ENCODE measurements at regions not wholly inside any gene's neighbourhood (a gene's known extent, or its start where the extent isn't known, plus 50 kb on each side); places are given as distances from the start of the nearest gene placed in this dataset.

DNA sequence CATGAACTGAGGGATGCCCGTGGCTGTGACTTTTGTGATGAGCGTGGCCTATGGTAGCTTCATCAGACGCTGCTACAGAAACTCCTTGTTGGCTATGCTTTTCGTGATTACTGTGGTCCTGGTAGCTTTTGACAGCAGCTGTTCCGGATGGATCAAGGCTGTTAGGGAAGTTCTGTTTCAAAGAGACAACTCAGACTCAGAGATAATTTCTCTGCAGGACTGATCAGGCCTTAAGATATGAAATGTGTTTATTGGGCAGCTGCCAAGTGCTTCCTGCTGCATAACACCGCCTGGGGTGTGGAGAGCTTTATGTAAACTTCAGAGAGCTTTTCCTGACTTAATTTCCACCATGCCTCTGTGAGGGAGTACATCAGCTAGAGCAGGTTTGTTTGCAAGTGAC, 243.8 kb downstream of the TSN start:
- Mint-ChIP-seq H3K4me1 (peaks cover 27% of the 10 kb centered on the region), H3K36me3 (ENCODE audit: low read depth) (no peaks in the 10 kb centered on the region), H3K9me3 (no peaks in the 10 kb centered on the region), H3K27ac (peak overlapping the region; percentile 68 to 91 (median 86)), H3K27me3 (ENCODE audit: low read depth) (peaks cover 5% of the 10 kb centered on the region), H3K4me3 (no peak overlapping the region)
- TF ChIP-seq, protein P1, sequence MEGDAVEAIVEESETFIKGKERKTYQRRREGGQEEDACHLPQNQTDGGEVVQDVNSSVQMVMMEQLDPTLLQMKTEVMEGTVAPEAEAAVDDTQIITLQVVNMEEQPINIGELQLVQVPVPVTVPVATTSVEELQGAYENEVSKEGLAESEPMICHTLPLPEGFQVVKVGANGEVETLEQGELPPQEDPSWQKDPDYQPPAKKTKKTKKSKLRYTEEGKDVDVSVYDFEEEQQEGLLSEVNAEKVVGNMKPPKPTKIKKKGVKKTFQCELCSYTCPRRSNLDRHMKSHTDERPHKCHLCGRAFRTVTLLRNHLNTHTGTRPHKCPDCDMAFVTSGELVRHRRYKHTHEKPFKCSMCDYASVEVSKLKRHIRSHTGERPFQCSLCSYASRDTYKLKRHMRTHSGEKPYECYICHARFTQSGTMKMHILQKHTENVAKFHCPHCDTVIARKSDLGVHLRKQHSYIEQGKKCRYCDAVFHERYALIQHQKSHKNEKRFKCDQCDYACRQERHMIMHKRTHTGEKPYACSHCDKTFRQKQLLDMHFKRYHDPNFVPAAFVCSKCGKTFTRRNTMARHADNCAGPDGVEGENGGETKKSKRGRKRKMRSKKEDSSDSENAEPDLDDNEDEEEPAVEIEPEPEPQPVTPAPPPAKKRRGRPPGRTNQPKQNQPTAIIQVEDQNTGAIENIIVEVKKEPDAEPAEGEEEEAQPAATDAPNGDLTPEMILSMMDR (IDR thresholded peaks at IDR 0.05; ENCODE audit: unreplicated experiment in 3 of 3), result no peak

DNA sequence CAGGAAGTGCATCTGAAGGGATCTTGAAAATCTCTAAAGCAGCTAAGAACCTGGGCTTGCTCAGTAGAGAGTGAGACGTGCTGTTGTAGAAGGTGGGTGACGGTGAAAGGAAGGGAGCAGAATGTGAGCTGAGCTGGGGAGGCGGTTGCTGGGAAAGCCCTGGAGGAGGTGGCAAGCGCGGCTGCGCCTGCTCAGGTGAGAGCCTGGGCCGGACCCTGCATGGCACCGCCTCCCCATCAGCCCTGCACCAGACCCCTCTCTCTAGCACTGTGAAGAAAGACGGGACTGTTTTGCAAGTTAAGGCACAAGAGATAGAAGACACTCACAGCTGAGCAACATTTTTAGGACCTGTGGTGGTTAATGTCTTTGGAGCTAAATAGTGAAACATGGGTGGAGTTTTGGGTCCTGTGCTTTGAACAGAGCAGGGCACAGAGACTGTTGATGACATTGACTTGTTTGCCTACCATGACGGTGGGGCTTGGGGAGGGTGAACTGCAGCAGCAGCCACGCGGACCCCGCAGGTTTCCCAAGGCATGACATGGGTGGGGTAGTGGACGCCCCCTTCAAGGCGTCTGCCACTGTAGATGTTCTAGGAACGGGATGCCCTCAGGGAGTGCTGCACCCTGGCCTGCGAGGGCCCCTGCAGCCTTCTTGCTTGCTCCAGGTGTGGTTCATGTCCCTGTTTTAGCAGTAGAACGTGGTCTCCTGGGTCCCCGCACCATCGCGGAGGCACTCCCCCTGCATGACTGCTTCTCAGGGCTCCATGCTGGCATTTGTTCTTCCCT, 245.3 kb downstream of the TSN start:
- H3K9me3 Mint-ChIP-seq, result peaks cover 1% of the 10 kb centered on the region
- peak overlapping the region in 2 of 3 experiments; percentile 68 to 91 for H3K27ac Mint-ChIP-seq
- H3K27me3 Mint-ChIP-seq (ENCODE audit: low read depth), result peaks cover 5% of the 10 kb centered on the region
- no peaks in the 10 kb centered on the region for H3K36me3 Mint-ChIP-seq (ENCODE audit: low read depth)
- no peak overlapping the region for H3K4me3 Mint-ChIP-seq
- TF ChIP-seq, protein P1 (IDR thresholded peaks at IDR 0.05; ENCODE audit: unreplicated experiment in 3 of 3), result no peak
- H3K4me1 Mint-ChIP-seq, result peaks cover 31% of the 10 kb centered on the region

DNA sequence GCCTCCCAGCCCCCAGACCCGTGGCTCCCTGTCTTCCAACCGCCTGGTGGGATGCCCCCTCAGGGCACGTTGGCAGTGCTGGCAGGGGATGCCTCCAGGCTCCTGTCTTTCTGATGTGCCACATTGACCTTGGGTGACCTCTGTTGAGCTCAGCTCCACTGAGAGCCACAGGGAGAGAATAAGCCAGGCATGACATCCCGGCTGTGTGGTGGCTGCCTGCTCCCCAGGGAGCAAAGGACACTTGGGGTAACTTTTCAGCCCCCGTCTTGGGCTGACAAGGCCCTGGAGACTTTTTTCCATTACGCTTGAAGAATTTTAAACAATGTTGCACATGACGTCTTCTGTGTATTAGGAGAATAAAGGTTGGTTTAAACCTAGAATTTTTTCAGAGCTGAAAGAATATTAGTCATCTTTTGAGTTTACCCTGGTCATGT, 246.0 kb downstream of the TSN start:
- peaks cover 5% of the 10 kb centered on the region for H3K27me3 Mint-ChIP-seq (ENCODE audit: low read depth)
- TF ChIP-seq, protein P1 (IDR thresholded peaks at IDR 0.05; ENCODE audit: unreplicated experiment in 3 of 3), result no peak
- no peaks in the 10 kb centered on the region for H3K36me3 Mint-ChIP-seq (ENCODE audit: low read depth)
- H3K27ac Mint-ChIP-seq, result peak overlapping the region in 2 of 3 experiments; percentile 24 to 63
- no peak overlapping the region for H3K4me3 Mint-ChIP-seq
- H3K9me3 Mint-ChIP-seq, result peaks cover 6% of the 10 kb centered on the region
- peaks cover 31% of the 10 kb centered on the region for H3K4me1 Mint-ChIP-seq

DNA sequence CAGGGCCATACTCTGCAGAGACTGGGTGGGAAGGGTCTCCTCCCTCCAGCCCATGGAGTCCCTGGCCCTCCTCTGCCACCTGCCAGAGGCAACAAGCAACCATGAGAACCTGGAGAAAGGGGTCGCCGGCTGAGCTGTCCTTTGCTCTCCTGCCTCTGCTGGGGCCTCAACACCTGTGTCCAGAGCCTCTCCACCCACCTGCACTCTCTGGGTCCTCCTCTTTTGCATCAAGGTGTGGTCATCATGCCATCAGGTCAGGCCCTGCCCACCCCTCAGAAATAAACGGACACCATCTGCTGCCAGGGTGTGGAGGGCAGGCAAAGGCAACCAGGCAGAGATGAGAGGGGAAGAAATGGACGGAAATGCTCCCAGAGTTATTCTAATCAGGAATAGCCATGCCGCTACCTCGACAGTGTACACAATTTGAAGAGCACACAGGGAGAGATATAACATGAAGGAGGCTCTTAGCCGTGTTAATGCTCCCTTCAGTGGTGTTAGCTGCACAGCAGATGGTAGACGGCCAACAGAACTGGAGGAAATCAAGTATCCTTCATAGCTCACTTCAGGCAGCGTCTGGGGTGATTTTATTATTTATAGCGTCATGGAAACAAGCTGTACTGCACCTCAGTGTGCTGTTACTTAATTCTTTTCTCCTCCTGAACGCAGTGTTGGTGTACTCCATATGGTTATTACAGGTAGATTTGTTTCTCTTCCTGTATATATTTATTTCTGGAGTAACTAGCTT, 247.9 kb downstream of the TSN start:
- Mint-ChIP-seq H3K36me3 (ENCODE audit: low read depth) (no peaks in the 10 kb centered on the region), H3K4me1 (peaks cover 43% of the 10 kb centered on the region), H3K4me3 (no peak overlapping the region), H3K27ac (peak overlapping the region in 1 of 3 experiments; percentile 17), H3K27me3 (ENCODE audit: low read depth) (peaks cover 13% of the 10 kb centered on the region), H3K9me3 (peaks cover 6% of the 10 kb centered on the region)
- TF ChIP-seq, protein P1 (IDR thresholded peaks at IDR 0.05; ENCODE audit: unreplicated experiment in 3 of 3), result no peak

DNA sequence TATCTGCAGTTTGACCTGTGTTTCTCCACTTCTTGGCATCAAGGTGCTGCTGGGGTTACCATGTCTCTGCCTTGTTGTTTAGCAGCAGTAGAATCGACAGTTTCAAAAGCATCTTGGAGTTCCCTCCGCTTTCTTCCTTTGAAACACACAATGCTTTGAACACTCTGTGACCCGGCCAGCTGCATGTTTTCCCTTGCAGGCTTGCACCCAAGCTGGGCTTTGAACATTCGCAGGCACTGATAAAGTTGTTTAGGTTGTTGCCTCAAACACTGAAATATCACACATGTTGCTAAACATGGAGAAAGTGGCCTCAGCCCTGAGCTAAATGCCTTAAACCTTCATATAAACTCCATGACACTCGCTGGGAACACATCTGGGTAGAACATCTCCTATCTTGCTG, 251.7 kb downstream of the TSN start:
- H3K27ac Mint-ChIP-seq, result peak overlapping the region; percentile 70 to 81 (median 76)
- TF ChIP-seq, protein P1 (IDR thresholded peaks at IDR 0.05; ENCODE audit: unreplicated experiment in 3 of 3), result no peak
- peaks cover 12% of the 10 kb centered on the region for H3K27me3 Mint-ChIP-seq (ENCODE audit: low read depth)
- H3K4me3 Mint-ChIP-seq, result no peak overlapping the region
- peaks cover 11% of the 10 kb centered on the region for H3K9me3 Mint-ChIP-seq
- peaks cover 36% of the 10 kb centered on the region for H3K4me1 Mint-ChIP-seq
- no peaks in the 10 kb centered on the region for H3K36me3 Mint-ChIP-seq (ENCODE audit: low read depth)
